ENCODE measurements at regions not wholly inside any gene's neighbourhood (a gene's known extent, or its start where the extent isn't known, plus 50 kb on each side); places are given as distances from the start of the nearest gene placed in this dataset.

GRCh38 chr17:83144421-83145357 lies 65.3 kb downstream of the METRNL start:
- no peak for DNase-seq (ENCODE audit: low read depth)

- DNase-seq (ENCODE audit: low read depth): no peak
These were observed 65.9 kb downstream of the METRNL start for GRCh38 chr17:83145358-83145738.

GRCh38 chr17:83145831-83146230 lies 66.4 kb downstream of the METRNL start:
- DNase-seq (ENCODE audit: low read depth): no peak

GRCh38 chr17:83146347-83146746 lies 66.9 kb downstream of the METRNL start:
- DNase-seq (ENCODE audit: low read depth): no peak

GRCh38 chr17:83147280-83147679 lies 67.9 kb downstream of the METRNL start:
- DNase-seq (ENCODE audit: low read depth): no peak

DNA sequence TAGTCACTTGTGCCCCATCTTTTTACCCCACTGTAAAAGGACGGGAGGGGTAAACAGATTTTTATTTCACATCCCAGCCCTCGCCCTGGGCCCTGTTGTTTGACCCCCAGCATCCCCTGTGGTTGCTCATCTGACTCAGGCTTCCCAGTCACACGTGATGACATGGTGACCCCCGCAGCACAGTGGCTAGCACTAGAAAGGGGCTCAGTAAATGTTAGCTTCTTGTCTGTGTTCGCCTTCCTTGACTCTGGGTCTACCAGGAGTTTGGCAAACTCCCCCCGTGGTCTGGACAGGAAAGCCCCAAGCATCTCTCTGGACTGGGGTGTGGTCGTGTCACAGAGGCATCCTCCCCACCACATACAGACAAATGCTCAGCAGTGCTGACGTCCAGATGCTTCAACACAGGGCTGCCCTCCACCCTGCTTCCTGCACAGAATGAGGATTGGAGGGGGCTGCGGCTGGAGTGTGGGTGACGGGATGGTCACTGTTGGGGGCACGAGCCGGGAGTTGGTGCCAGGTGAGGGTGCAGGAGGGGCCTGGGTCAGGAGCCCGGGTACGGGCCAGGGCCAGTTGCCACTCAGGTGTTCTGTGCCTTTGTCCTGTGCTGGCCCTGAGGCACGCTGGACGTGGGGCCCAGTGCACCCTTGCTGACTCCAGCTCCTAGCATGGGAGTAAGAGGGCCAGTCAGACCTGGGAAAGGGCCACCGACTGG lies 69.1 kb downstream of the METRNL start:
- no peak for DNase-seq (ENCODE audit: low read depth)

DNA sequence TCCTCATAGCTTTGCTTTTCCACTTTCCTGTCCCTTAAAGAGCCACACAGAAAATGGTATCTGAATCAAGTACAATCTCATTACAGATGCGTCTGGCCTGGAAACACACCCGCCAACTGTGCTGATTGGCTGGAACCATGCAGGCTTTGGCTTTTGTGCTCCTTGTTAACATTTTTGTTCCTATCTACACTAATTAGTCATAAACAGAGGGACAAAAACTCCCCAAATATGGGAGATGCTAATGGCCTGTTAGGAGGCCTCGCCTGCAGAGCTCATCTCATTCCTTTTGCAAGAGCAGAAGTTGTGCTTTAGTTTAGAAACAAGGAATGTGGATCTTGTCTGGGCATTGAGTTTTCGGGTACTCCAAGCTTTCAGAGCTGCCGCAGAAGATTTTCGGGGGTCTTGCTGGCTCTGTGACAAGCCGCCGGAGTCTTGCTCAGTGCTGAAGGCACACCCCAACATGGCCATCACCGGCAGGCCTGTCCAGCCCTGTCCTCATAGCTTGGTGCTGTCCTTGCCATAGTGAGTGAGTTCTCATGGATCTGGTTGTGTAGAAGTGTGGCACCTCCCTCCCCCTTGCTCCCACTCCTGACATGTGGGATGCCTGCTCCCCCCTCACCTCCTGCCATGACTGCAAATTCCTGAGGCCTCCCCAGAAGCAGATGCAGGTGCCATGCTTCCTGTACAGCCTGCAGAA lies 69.8 kb downstream of the METRNL start:
- DNase-seq (ENCODE audit: low read depth): no peak

DNA sequence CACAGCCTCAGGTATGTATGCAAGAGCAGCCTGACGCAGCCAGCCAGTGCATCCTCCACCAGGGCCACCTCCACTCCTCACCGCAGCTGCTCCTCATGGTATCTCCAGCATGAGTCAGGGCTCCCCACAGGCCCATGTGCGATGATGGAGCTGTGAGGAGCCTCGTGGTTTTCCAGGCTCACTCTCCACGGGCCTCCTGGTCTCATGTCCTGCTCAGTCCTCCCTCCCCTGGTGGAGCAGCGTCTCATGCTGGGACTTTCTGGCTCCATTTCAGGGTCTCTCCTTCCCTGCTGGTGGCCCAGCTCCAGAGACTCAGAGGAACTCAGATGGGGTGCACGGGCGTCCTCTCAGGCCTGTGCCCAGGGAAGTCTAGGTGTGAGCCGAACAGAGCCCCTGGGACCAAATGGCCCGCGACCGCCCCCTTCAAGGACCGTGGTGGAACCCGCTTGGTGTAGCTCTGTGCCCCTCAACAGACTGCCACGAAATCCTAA lies 70.4 kb downstream of the METRNL start:
- DNase-seq (ENCODE audit: low read depth): no peak

DNA sequence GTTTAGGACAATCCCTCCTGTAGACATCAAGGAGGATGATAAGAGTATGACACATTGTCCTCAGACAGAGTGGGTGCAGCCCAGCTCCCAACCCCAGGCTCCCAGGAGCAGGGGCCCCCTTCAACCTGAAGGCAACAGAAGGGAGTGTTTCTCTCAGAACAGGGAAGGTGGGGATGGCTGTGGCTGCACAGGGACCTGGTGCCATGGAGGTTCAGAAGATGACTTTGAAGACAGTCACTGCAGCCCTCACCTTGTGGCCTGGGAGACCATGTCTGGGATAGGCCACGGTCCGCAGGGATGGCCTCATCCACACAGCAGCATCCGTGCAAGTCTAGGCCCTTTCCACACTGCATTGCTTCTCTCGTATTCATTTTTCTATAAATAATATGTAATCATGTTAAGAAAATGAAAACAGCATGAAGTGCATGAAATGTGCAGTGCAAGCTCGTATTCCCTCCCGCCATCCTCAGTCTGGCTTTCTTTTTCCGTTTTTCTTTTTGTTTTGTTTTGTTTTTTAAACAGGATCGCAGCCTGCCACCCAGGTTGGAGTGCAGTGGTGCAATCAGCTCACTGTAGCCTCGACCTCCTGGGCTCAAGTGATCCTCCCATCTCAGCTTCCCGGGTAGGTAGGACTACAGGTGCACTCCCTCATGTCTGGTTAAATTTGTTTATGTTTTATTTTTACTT lies 71.1 kb downstream of the METRNL start:
- no peak for DNase-seq (ENCODE audit: low read depth)

DNA sequence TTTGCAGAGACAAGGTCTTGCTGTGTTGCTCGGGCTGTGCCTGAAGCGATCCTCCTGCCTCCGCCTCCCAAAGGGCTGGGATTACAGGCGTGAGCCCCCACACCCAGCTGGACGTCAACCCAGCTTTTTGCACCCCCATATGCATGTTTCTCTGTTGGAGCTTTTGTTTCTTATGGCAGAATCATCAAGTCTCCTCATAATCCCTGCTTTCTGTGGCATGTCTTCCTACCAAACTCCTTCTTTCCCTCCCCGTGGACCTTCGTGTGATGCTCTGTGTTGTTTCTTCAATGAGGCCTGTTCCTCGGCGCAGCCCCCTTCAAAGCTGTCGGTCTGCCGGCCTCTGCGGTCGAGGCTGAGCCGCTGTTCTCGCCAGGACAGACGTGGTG lies 71.6 kb downstream of the METRNL start:
- DNase-seq (ENCODE audit: low read depth): no peak

DNA sequence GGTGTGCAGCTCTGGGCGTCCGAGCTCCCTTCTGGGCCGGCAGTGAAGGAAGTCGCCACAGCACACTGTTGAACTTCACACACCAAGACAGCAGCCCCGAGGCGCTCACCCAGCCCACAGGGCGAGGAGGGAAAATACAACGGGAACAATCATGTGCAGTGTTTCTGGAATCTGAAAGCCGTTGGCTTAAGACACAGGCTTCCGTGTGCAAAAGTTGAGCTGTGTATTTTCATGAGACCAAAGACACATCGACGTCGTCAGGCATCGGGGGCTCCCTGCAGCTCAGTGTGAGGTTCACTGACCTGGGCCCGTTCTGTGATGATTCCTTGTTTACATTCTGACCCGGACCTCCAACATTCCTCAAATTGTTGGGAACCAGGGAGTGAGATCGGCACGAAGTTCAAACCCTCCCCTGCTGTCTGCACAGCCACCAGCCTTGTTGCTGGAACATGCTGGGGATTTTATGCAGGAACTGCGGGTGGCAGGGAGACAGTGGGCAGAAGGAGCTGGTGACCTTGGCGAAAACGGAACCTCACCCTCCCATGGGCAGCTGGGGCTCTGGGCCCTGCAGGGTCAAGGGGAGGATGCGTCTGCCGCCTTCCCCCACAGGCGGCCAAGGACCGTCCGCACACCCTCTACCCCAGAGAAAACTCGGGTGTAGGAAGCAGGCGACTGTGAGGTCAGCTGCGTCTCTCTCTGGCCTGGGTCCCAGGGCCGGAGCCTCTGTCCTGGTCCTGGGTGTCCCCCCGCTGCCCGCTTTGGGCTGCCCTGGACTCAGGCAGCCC lies 72.2 kb downstream of the METRNL start:
- no peak for DNase-seq (ENCODE audit: low read depth)

DNA sequence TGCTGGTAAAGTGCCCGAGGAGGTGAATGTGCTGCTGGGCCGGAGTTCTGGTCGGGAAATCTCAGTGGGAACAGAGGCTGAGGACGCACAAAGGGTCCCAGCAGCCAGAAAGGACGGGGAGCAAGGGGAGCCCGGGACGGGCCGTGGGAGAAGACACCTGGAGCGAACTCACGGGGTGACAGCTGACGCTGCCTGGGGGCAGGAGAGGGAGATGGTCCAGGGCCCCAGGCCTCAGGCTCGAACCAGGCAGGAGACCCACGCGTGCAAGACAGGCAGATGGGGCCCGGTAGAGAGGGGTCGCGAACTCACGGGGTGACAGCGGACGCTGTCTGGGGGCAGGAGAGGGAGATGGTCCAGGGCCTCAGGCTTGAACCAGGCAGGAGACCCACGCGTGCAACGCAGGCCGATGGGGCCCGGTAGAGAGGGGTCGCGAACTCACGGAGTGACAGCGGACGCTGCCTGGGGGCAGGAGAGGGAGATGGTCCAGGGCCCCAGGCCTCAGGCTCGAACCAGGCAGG lies 72.9 kb downstream of the METRNL start:
- DNase-seq (ENCODE audit: low read depth): no peak

DNA sequence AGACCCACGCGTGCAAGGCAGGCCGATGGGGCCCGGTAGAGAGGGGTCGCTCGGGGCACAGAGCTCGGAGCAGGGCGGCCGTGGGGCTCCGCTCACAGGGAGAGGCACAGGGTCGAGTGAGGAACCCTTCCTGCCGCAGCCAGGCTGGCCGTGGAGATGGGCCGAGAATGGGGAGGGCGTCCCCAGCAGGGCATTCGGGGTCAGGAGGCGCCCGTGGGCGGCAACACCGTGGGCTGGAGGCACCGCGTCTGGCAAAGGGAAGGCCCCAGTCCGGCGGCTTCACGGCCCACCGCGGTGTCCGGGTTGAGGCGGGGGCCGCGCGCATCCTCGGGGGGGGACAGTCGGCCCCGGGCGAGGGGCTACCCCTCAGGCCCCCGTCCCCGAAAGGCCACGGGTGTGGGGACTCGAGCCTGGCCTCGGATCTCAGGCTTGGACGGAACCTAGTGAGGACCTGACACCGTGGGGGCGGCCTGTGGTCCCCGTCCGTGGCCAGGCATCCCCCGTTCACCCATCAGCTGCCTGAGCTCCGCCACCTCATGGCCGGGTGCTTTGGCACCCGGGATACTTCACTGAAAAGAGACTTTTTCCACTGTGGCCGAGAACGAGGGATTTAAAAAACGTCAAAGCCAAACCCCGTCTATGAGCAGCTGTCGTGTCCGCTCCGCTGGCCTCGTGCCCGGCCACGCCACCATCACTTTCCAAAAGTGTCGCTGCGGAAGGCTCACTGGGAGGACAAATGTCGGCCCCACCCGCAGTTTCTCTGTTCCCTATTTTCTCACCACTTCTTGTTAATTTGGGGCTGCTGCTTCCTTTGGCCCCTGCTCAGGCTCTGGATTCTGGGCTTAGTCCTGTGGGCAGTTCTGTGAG lies 73.6 kb downstream of the METRNL start:
- no peak for DNase-seq (ENCODE audit: low read depth)

DNA sequence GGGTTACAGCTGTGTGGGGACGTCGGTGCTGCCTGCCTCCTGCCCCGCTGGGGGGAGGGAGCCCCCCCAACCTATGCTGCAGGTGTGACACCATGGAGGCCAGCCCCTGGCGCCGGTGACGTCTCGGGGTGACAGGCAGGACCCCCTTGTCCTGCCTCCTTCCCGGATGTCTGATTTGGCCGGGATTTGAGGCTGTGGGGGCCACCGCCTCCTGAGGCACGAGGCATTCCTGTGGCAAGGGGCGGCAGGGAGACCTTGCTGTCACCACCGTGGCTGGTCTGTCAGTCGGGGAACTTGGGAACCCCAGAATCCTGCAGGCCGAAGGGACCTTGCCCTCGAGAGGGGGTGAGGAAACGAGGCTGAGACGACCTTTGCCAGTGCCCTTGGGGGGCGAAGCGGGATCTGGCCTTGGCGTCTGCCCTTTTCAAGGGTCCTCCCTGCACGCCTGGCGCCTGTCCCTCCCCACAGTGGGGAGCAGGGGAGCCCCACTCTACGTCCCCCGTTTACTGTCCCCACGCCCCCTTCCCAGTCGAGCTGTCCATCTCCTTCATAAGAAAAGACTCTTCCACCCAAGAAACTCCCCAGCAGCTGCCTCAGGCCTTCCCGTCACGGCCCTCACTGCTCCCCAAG lies 74.4 kb downstream of the METRNL start:
- DNase-seq (ENCODE audit: low read depth): no peak

GRCh38 chr17:83154311-83155127 lies 75.1 kb downstream of the METRNL start:
- DNase-seq (ENCODE audit: low read depth): no peak

GRCh38 chr17:83155128-83156121 lies 76.0 kb downstream of the METRNL start:
- no peak for DNase-seq (ENCODE audit: low read depth)

GRCh38 chr17:83156408-83156807 lies 77.0 kb downstream of the METRNL start:
- no peak for DNase-seq (ENCODE audit: low read depth)

All from activated T-helper 9 cell treated with anti-CD3 and anti-CD28 coated beads, Interleukin-2, amount 50 U/mL, for 16 hours (primary cell).